Iris pigment epithelial cell (primary cell): ENCODE measurements at regions not wholly inside any gene's neighbourhood (a gene's known extent, or its start where the extent isn't known, plus 50 kb on each side); places are given as distances from the start of the nearest gene placed in this dataset.

Source experiments
- DNase-seq: peaks from one replicate; pipeline ENCODE4 v3.0.0-alpha.2; 2011; ENCODE audit warnings: low read depth

DNA sequence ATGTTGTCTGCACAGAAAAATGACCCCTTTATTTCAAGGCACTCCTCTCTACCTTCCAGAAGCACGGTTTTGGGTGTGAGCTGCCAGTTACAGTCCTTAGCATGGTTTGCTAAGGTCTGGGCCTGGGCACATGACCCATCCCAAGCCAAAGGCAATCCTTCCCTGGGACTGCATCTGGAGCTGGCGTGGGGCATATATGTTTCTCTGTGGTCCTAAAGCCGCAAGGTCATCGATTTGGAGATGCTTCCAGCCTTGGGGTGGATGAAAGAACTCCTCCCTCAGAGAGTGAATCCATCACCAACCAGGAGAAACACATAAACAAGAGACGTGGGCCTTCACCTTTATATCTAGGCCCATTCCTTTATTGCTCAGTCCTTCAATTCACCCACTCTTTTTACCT, 50.1 kb upstream of the IGFBP3 start:
- DNase-seq, result no peak
